DMS153 (cell line): ENCODE measurements at regions not wholly inside any gene's neighbourhood (a gene's known extent, or its start where the extent isn't known, plus 50 kb on each side); places are given as distances from the start of the nearest gene placed in this dataset.

Experiments used
- DNase-seq: peaks from one replicate; lab custom pipeline; 2025; lab: John Stamatoyannopoulos, UW

- DNase-seq: no peak
Measured at GRCh38 chr5:74342948-74343682, 297.4 kb downstream of the ENC1 start.

- no peak for DNase-seq
Measured at GRCh38 chr5:74342182-74342581, 298.3 kb downstream of the ENC1 start.

- DNase-seq: no peak
Measured at GRCh38 chr5:74341221-74341620, 299.3 kb downstream of the ENC1 start.

- no peak for DNase-seq
Measured at GRCh38 chr5:74340476-74340875, 300.1 kb downstream of the ENC1 start.

- DNase-seq: no peak
Measured at GRCh38 chr5:74337984-74338310, 302.6 kb downstream of the ENC1 start.

- no peak for DNase-seq
Measured at GRCh38 chr5:74337254-74337983, 303.1 kb downstream of the ENC1 start.

GRCh38 chr5:74336297-74336696 is 304.2 kb downstream of the ENC1 start:
- DNase-seq: no peak

- no peak for DNase-seq
Measured at GRCh38 chr5:74334762-74335384, 305.7 kb downstream of the ENC1 start.

GRCh38 chr5:74334062-74334761 is 306.3 kb downstream of the ENC1 start:
- peak; percentile 17 for DNase-seq

GRCh38 chr5:74333430-74333829 is 307.1 kb downstream of the ENC1 start:
- no peak for DNase-seq

- DNase-seq: no peak
Measured at GRCh38 chr5:74332682-74333081, 307.8 kb downstream of the ENC1 start.

- no peak for DNase-seq
Measured at GRCh38 chr5:74332006-74332405, 308.5 kb downstream of the ENC1 start.

GRCh38 chr5:74328221-74328630 is 312.3 kb downstream of the ENC1 start:
- DNase-seq: no peak

- DNase-seq: no peak
Measured at GRCh38 chr5:74327339-74327685, 313.2 kb downstream of the ENC1 start.

GRCh38 chr5:74326571-74327338 is 313.8 kb downstream of the ENC1 start:
- DNase-seq: no peak

GRCh38 chr5:74325866-74326265 is 314.7 kb downstream of the ENC1 start:
- no peak for DNase-seq

- no peak for DNase-seq
Measured at GRCh38 chr5:74324556-74324955, 316.0 kb downstream of the ENC1 start.

GRCh38 chr5:74322944-74323343 is 317.6 kb downstream of the ENC1 start:
- no peak for DNase-seq

GRCh38 chr5:74322191-74322590 is 318.3 kb downstream of the ENC1 start:
- DNase-seq: no peak

GRCh38 chr5:74321326-74321725 is 319.2 kb downstream of the ENC1 start:
- no peak for DNase-seq

- DNase-seq: no peak
Measured at GRCh38 chr5:74320526-74320925, 320.0 kb downstream of the ENC1 start.

- no peak for DNase-seq
Measured at GRCh38 chr5:74319076-74319475, 321.5 kb downstream of the ENC1 start.
